ENCODE measurements at regions not wholly inside any gene's neighbourhood (a gene's known extent, or its start where the extent isn't known, plus 50 kb on each side); places are given as distances from the start of the nearest gene placed in this dataset.

GRCh38 chr12:90572778-90573177 is 382.2 kb downstream of the CCER1 start:
- Histone ChIP-seq H3K9ac (ENCODE audit: low read depth in 2 of 2, low read length in 2 of 2) (no peak overlapping the region), H3K4me3 (no peak overlapping the region), H3K36me3 (no peaks in the 10 kb centered on the region), H3K4me1 (no peaks in the 10 kb centered on the region), H3K27me3 (no peaks in the 10 kb centered on the region), H3K27ac (no peak overlapping the region), H3K9me3 (no peaks in the 10 kb centered on the region)
- intact Hi-C loops (cut with DNase I), result no loop called here
- TF ChIP-seq CTCF (IDR thresholded peaks at IDR 0.05), result no peak
- DNase-seq, result no peak

GRCh38 chr12:90569685-90570084 is 385.3 kb downstream of the CCER1 start:
- H3K27ac ChIP-seq, result no peak overlapping the region

GRCh38 chr12:90562671-90563070 is 392.3 kb downstream of the CCER1 start:
- no peak for DNase-seq

More at GRCh38 chr12:90569685-90570084, 385.3 kb downstream of the CCER1 start:
- H3K4me1 ChIP-seq, result no peaks in the 10 kb centered on the region
- TF ChIP-seq CTCF (IDR thresholded peaks at IDR 0.05), result no peak
- DNase-seq, result no peak
- H3K9ac ChIP-seq (ENCODE audit: low read depth in 2 of 2, low read length in 2 of 2), result no peak overlapping the region
- intact Hi-C loops (cut with DNase I), result no loop called here
- no peaks in the 10 kb centered on the region for H3K36me3 ChIP-seq
- H3K27me3 ChIP-seq, result no peaks in the 10 kb centered on the region
- H3K4me3 ChIP-seq, result no peak overlapping the region
- no peaks in the 10 kb centered on the region for H3K9me3 ChIP-seq

GRCh38 chr12:90548595-90548994 is 406.4 kb downstream of the CCER1 start:
- H3K27ac ChIP-seq, result no peak overlapping the region
- no peak for TF ChIP-seq CTCF (IDR thresholded peaks at IDR 0.05)
- no peak overlapping the region for H3K9ac ChIP-seq (ENCODE audit: low read depth in 2 of 2, low read length in 2 of 2)
- H3K36me3 ChIP-seq, result no peaks in the 10 kb centered on the region
- intact Hi-C loops (cut with DNase I), result no loop called here
- H3K27me3 ChIP-seq, result no peaks in the 10 kb centered on the region
- no peak overlapping the region for H3K4me3 ChIP-seq
- H3K4me1 ChIP-seq, result no peaks in the 10 kb centered on the region
- no peaks in the 10 kb centered on the region for H3K9me3 ChIP-seq
- DNase-seq, result no peak

More at GRCh38 chr12:90562671-90563070, 392.3 kb downstream of the CCER1 start:
- Histone ChIP-seq H3K27ac (no peak overlapping the region), H3K27me3 (no peaks in the 10 kb centered on the region), H3K4me3 (no peak overlapping the region), H3K4me1 (no peaks in the 10 kb centered on the region), H3K36me3 (no peaks in the 10 kb centered on the region), H3K9ac (ENCODE audit: low read depth in 2 of 2, low read length in 2 of 2) (no peak overlapping the region), H3K9me3 (no peaks in the 10 kb centered on the region)
- TF ChIP-seq CTCF (IDR thresholded peaks at IDR 0.05), result no peak
- intact Hi-C loops (cut with DNase I), result no loop called here

- intact Hi-C loops (cut with DNase I), result no loop called here
- no peaks in the 10 kb centered on the region for H3K36me3 ChIP-seq
- no peak for TF ChIP-seq CTCF (IDR thresholded peaks at IDR 0.05)
- DNase-seq, result no peak
- H3K9me3 ChIP-seq, result no peaks in the 10 kb centered on the region
- H3K4me3 ChIP-seq, result no peak overlapping the region
- no peaks in the 10 kb centered on the region for H3K27me3 ChIP-seq
- H3K4me1 ChIP-seq, result no peaks in the 10 kb centered on the region
- H3K9ac ChIP-seq (ENCODE audit: low read depth in 2 of 2, low read length in 2 of 2), result no peak overlapping the region
- no peak overlapping the region for H3K27ac ChIP-seq
These were observed 408.5 kb downstream of the CCER1 start for GRCh38 chr12:90546511-90546910.

- intact Hi-C loops (cut with DNase I), result no loop called here
- no peak for DNase-seq
- no peak for TF ChIP-seq CTCF (IDR thresholded peaks at IDR 0.05)
These were observed 411.1 kb downstream of the CCER1 start for GRCh38 chr12:90543841-90544240.

More at GRCh38 chr12:90543841-90544240, 411.1 kb downstream of the CCER1 start:
- Histone ChIP-seq H3K9ac (ENCODE audit: low read depth in 2 of 2, low read length in 2 of 2) (no peak overlapping the region), H3K4me1 (no peaks in the 10 kb centered on the region), H3K27ac (no peak overlapping the region), H3K9me3 (no peaks in the 10 kb centered on the region), H3K27me3 (no peaks in the 10 kb centered on the region), H3K36me3 (no peaks in the 10 kb centered on the region), H3K4me3 (no peak overlapping the region)

Measured in colonic mucosa (tissue), 4 donors.